ENCODE measurements at regions not wholly inside any gene's neighbourhood (a gene's known extent, or its start where the extent isn't known, plus 50 kb on each side); places are given as distances from the start of the nearest gene placed in this dataset.

- H3K27ac ChIP-seq (ENCODE audit: low read depth, low read length): no peak overlapping the region
- H3K27me3 ChIP-seq (ENCODE audit: control insufficient read depth in 5 of 5, insufficient read depth in 4 of 5, low read length in 5 of 5): peaks cover 0 to 8% (median 4%) of the 10 kb centered on the region in 5 donors
- no peaks in the 10 kb centered on the region for H3K36me3 ChIP-seq (ENCODE audit: control insufficient read depth in 5 of 5, insufficient read depth in 5 of 5, low read length in 5 of 5)
- no peaks in the 10 kb centered on the region for H3K9me3 ChIP-seq (ENCODE audit: control insufficient read depth in 5 of 5, low read length in 5 of 5)
- H3K4me3 ChIP-seq (ENCODE audit: low read depth in 1 of 5, low read length in 5 of 5): no peak overlapping the region
- H3K4me1 ChIP-seq (ENCODE audit: control insufficient read depth in 5 of 5, insufficient read depth in 5 of 5, low read length in 5 of 5): no peaks in the 10 kb centered on the region
- H3K9ac ChIP-seq (ENCODE audit: low read length in 5 of 5): no peak overlapping the region
These were observed 232.1 kb upstream of the F9 start for GRCh38 chrX:139298437-139298836.

- H3K4me1 ChIP-seq (ENCODE audit: control insufficient read depth in 5 of 5, insufficient read depth in 5 of 5, low read length in 5 of 5): no peaks in the 10 kb centered on the region
- no peak overlapping the region for H3K4me3 ChIP-seq (ENCODE audit: low read depth in 1 of 5, low read length in 5 of 5)
- H3K36me3 ChIP-seq (ENCODE audit: control insufficient read depth in 5 of 5, insufficient read depth in 5 of 5, low read length in 5 of 5): no peaks in the 10 kb centered on the region
- H3K27ac ChIP-seq (ENCODE audit: low read depth, low read length): no peak overlapping the region
- no peak overlapping the region for H3K9ac ChIP-seq (ENCODE audit: low read length in 5 of 5)
- peaks cover 0 to 10% (median 4%) of the 10 kb centered on the region in 5 donors for H3K27me3 ChIP-seq (ENCODE audit: control insufficient read depth in 5 of 5, insufficient read depth in 4 of 5, low read length in 5 of 5)
- H3K9me3 ChIP-seq (ENCODE audit: control insufficient read depth in 5 of 5, low read length in 5 of 5): no peaks in the 10 kb centered on the region
These were observed 232.9 kb upstream of the F9 start for GRCh38 chrX:139297638-139298037.

- H3K4me3 ChIP-seq (ENCODE audit: low read depth in 1 of 5, low read length in 5 of 5): no peak overlapping the region
- H3K9ac ChIP-seq (ENCODE audit: low read length in 5 of 5): no peak overlapping the region
- no peaks in the 10 kb centered on the region for H3K9me3 ChIP-seq (ENCODE audit: control insufficient read depth in 5 of 5, low read length in 5 of 5)
- H3K27ac ChIP-seq (ENCODE audit: low read depth, low read length): no peak overlapping the region
- H3K27me3 ChIP-seq (ENCODE audit: control insufficient read depth in 5 of 5, insufficient read depth in 4 of 5, low read length in 5 of 5): peaks cover 2 to 9% (median 4%) of the 10 kb centered on the region in 5 donors
- no peaks in the 10 kb centered on the region for H3K36me3 ChIP-seq (ENCODE audit: control insufficient read depth in 5 of 5, insufficient read depth in 5 of 5, low read length in 5 of 5)
- no peaks in the 10 kb centered on the region for H3K4me1 ChIP-seq (ENCODE audit: control insufficient read depth in 5 of 5, insufficient read depth in 5 of 5, low read length in 5 of 5)
These were observed 236.5 kb upstream of the F9 start for GRCh38 chrX:139293991-139294390.

- H3K9me3 ChIP-seq (ENCODE audit: control insufficient read depth in 5 of 5, low read length in 5 of 5): no peaks in the 10 kb centered on the region
- H3K27ac ChIP-seq (ENCODE audit: low read depth, low read length): no peak overlapping the region
- H3K4me1 ChIP-seq (ENCODE audit: control insufficient read depth in 5 of 5, insufficient read depth in 5 of 5, low read length in 5 of 5): no peaks in the 10 kb centered on the region
- H3K27me3 ChIP-seq (ENCODE audit: control insufficient read depth in 5 of 5, insufficient read depth in 4 of 5, low read length in 5 of 5): peaks cover 0 to 9% (median 2%) of the 10 kb centered on the region in 5 donors
- H3K4me3 ChIP-seq (ENCODE audit: low read depth in 1 of 5, low read length in 5 of 5): no peak overlapping the region
- no peak overlapping the region for H3K9ac ChIP-seq (ENCODE audit: low read length in 5 of 5)
- no peaks in the 10 kb centered on the region for H3K36me3 ChIP-seq (ENCODE audit: control insufficient read depth in 5 of 5, insufficient read depth in 5 of 5, low read length in 5 of 5)
These were observed 240.2 kb upstream of the F9 start for GRCh38 chrX:139290310-139290709.

GRCh38 chrX:139287155-139287924, 243.2 kb upstream of the F9 start:
- H3K4me3 ChIP-seq (ENCODE audit: low read depth in 1 of 5, low read length in 5 of 5): no peak overlapping the region
- H3K27ac ChIP-seq (ENCODE audit: low read depth, low read length): no peak overlapping the region
- no peak overlapping the region for H3K9ac ChIP-seq (ENCODE audit: low read length in 5 of 5)
- H3K9me3 ChIP-seq (ENCODE audit: control insufficient read depth in 5 of 5, low read length in 5 of 5): peaks cover 0 to 5% (median 2%) of the 10 kb centered on the region in 5 donors
- no peaks in the 10 kb centered on the region for H3K4me1 ChIP-seq (ENCODE audit: control insufficient read depth in 5 of 5, insufficient read depth in 5 of 5, low read length in 5 of 5)
- H3K27me3 ChIP-seq (ENCODE audit: control insufficient read depth in 5 of 5, insufficient read depth in 4 of 5, low read length in 5 of 5): peaks cover 0 to 5% (median 2%) of the 10 kb centered on the region in 5 donors
- H3K36me3 ChIP-seq (ENCODE audit: control insufficient read depth in 5 of 5, insufficient read depth in 5 of 5, low read length in 5 of 5): no peaks in the 10 kb centered on the region

GRCh38 chrX:139286342-139286741, 244.2 kb upstream of the F9 start:
- Histone ChIP-seq H3K36me3 (ENCODE audit: control insufficient read depth in 5 of 5, insufficient read depth in 5 of 5, low read length in 5 of 5) (no peaks in the 10 kb centered on the region), H3K9ac (ENCODE audit: low read length in 5 of 5) (no peak overlapping the region), H3K27me3 (ENCODE audit: control insufficient read depth in 5 of 5, insufficient read depth in 4 of 5, low read length in 5 of 5) (peaks cover 0 to 5% (median 2%) of the 10 kb centered on the region in 5 donors), H3K9me3 (ENCODE audit: control insufficient read depth in 5 of 5, low read length in 5 of 5) (peaks cover 0 to 5% (median 2%) of the 10 kb centered on the region in 5 donors), H3K4me1 (ENCODE audit: control insufficient read depth in 5 of 5, insufficient read depth in 5 of 5, low read length in 5 of 5) (no peaks in the 10 kb centered on the region), H3K4me3 (ENCODE audit: low read depth in 1 of 5, low read length in 5 of 5) (no peak overlapping the region), H3K27ac (ENCODE audit: low read depth, low read length) (no peak overlapping the region)

GRCh38 chrX:139267851-139268250, 262.7 kb upstream of the F9 start:
- Histone ChIP-seq H3K4me1 (ENCODE audit: control insufficient read depth in 5 of 5, insufficient read depth in 5 of 5, low read length in 5 of 5) (no peaks in the 10 kb centered on the region), H3K4me3 (ENCODE audit: low read depth in 1 of 5, low read length in 5 of 5) (no peak overlapping the region), H3K27me3 (ENCODE audit: control insufficient read depth in 5 of 5, insufficient read depth in 4 of 5, low read length in 5 of 5) (no peaks in the 10 kb centered on the region), H3K36me3 (ENCODE audit: control insufficient read depth in 5 of 5, insufficient read depth in 5 of 5, low read length in 5 of 5) (no peaks in the 10 kb centered on the region), H3K9me3 (ENCODE audit: control insufficient read depth in 5 of 5, low read length in 5 of 5) (no peaks in the 10 kb centered on the region), H3K9ac (ENCODE audit: low read length in 5 of 5) (no peak overlapping the region), H3K27ac (ENCODE audit: low read depth, low read length) (no peak overlapping the region)

GRCh38 chrX:139246295-139246694, 284.2 kb upstream of the F9 start:
- Histone ChIP-seq H3K9me3 (ENCODE audit: control insufficient read depth in 5 of 5, low read length in 5 of 5) (peaks cover 0 to 5% (median 3%) of the 10 kb centered on the region in 5 donors), H3K27ac (ENCODE audit: low read depth, low read length) (no peak overlapping the region), H3K9ac (ENCODE audit: low read length in 5 of 5) (no peak overlapping the region), H3K4me1 (ENCODE audit: control insufficient read depth in 5 of 5, insufficient read depth in 5 of 5, low read length in 5 of 5) (no peaks in the 10 kb centered on the region), H3K36me3 (ENCODE audit: control insufficient read depth in 5 of 5, insufficient read depth in 5 of 5, low read length in 5 of 5) (no peaks in the 10 kb centered on the region), H3K27me3 (ENCODE audit: control insufficient read depth in 5 of 5, insufficient read depth in 4 of 5, low read length in 5 of 5) (peaks cover 0 to 3% (median 0%) of the 10 kb centered on the region in 5 donors), H3K4me3 (ENCODE audit: low read depth in 1 of 5, low read length in 5 of 5) (no peak overlapping the region)

GRCh38 chrX:139237141-139237540, 293.4 kb upstream of the F9 start:
- H3K27me3 ChIP-seq (ENCODE audit: control insufficient read depth in 5 of 5, insufficient read depth in 4 of 5, low read length in 5 of 5): peaks cover 0 to 6% (median 3%) of the 10 kb centered on the region in 5 donors
- H3K9me3 ChIP-seq (ENCODE audit: control insufficient read depth in 5 of 5, low read length in 5 of 5): peaks cover 0 to 2% (median 0%) of the 10 kb centered on the region in 5 donors
- H3K4me1 ChIP-seq (ENCODE audit: control insufficient read depth in 5 of 5, insufficient read depth in 5 of 5, low read length in 5 of 5): no peaks in the 10 kb centered on the region
- no peak overlapping the region for H3K9ac ChIP-seq (ENCODE audit: low read length in 5 of 5)
- no peak overlapping the region for H3K27ac ChIP-seq (ENCODE audit: low read depth, low read length)
- no peaks in the 10 kb centered on the region for H3K36me3 ChIP-seq (ENCODE audit: control insufficient read depth in 5 of 5, insufficient read depth in 5 of 5, low read length in 5 of 5)
- no peak overlapping the region for H3K4me3 ChIP-seq (ENCODE audit: low read depth in 1 of 5, low read length in 5 of 5)

GRCh38 chrX:139234898-139235297, 295.6 kb upstream of the F9 start:
- H3K9ac ChIP-seq (ENCODE audit: low read length in 5 of 5): no peak overlapping the region
- peaks cover 0 to 2% (median 0%) of the 10 kb centered on the region in 5 donors for H3K9me3 ChIP-seq (ENCODE audit: control insufficient read depth in 5 of 5, low read length in 5 of 5)
- H3K4me3 ChIP-seq (ENCODE audit: low read depth in 1 of 5, low read length in 5 of 5): no peak overlapping the region
- peaks cover 0 to 6% (median 3%) of the 10 kb centered on the region in 5 donors for H3K27me3 ChIP-seq (ENCODE audit: control insufficient read depth in 5 of 5, insufficient read depth in 4 of 5, low read length in 5 of 5)
- H3K27ac ChIP-seq (ENCODE audit: low read depth, low read length): no peak overlapping the region
- H3K36me3 ChIP-seq (ENCODE audit: control insufficient read depth in 5 of 5, insufficient read depth in 5 of 5, low read length in 5 of 5): no peaks in the 10 kb centered on the region
- no peaks in the 10 kb centered on the region for H3K4me1 ChIP-seq (ENCODE audit: control insufficient read depth in 5 of 5, insufficient read depth in 5 of 5, low read length in 5 of 5)
